HFFc6 (cell line): ENCODE measurements at regions not wholly inside any gene's neighbourhood (a gene's known extent, or its start where the extent isn't known, plus 50 kb on each side); places are given as distances from the start of the nearest gene placed in this dataset.

ENCODE experiments used
- DNase-seq: peaks from one replicate; pipeline ENCODE4 v3.0.0-alpha.2; 2018
- H3K27ac Mint-ChIP-seq: 2 replicates; pipeline ENCODE4 v1.8.0; 2020; ENCODE audit warnings: mild to moderate bottlenecking, mixed read lengths
- H3K27me3 Mint-ChIP-seq: 2 replicates; pipeline ENCODE4 v1.8.0; 2021; ENCODE audit warnings: mild to moderate bottlenecking, moderate library complexity, mixed read lengths; ENCODE audit not compliant: insufficient read depth
- H3K36me3 Mint-ChIP-seq: 2 replicates; pipeline ENCODE4 v1.8.0; 2021; ENCODE audit warnings: low read depth, mixed read lengths
- H3K4me1 Mint-ChIP-seq: 2 replicates; pipeline ENCODE4 v1.8.0; 2020; ENCODE audit warnings: low read depth, mixed read lengths
- H3K4me3 Mint-ChIP-seq: 2 replicates; pipeline ENCODE4 v1.8.0; 2020; ENCODE audit warnings: mild to moderate bottlenecking, moderate library complexity, mixed read lengths
- H3K9me3 Mint-ChIP-seq: 2 replicates; pipeline ENCODE4 v1.8.0; 2020; ENCODE audit warnings: mild to moderate bottlenecking, mixed read lengths
- CTCF ChIP-seq: fragments of 200-600 bp; sonication (generic); IDR thresholded peaks from 2 replicates; pipeline ENCODE4 v1.5.0; 2021; ENCODE audit warnings: antibody characterized with exemption, mild to moderate bottlenecking

- Mint-ChIP-seq H3K36me3 (no peaks in the 10 kb centered on the region), H3K4me1 (peaks cover 10% of the 10 kb centered on the region), H3K4me3 (no peak overlapping the region), H3K27me3 (peaks cover 1% of the 10 kb centered on the region; the same call in 1 of the 2 replicates), H3K9me3 (no peaks in the 10 kb centered on the region), H3K27ac (no peak overlapping the region)
- no peak for TF ChIP-seq CTCF
- no peak for DNase-seq
Measured at GRCh38 chr3:125654526-125654925, 59.2 kb upstream of the OSBPL11 start.

DNA sequence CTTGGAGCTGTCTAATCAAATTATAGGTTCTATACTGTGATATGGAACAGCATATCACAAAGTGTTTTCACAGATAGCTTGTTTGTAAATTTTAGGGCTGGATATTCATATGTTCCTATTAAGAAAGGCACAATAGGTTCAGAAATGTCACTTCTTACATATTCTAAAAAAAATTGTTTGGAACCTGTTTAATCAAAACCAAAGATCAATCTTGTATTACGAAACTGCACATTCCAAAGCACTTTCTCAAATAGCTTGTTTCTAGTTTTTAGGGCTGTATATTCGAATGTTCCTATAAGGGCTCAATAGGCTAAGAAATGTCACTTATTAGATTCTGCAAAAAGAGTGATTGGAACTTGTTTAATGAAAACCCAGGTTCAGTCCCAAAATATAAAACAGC is 67.4 kb upstream of the OSBPL11 start:
- Mint-ChIP-seq H3K4me1 (peaks cover 10% of the 10 kb centered on the region), H3K9me3 (no peaks in the 10 kb centered on the region), H3K27ac (no peak overlapping the region), H3K4me3 (no peak overlapping the region), H3K27me3 (no peaks in the 10 kb centered on the region), H3K36me3 (no peaks in the 10 kb centered on the region)
- no peak for TF ChIP-seq CTCF
- no peak for DNase-seq

GRCh38 chr3:125670352-125670751 is 75.1 kb upstream of the OSBPL11 start:
- Mint-ChIP-seq H3K27ac (no peak overlapping the region), H3K4me3 (no peak overlapping the region), H3K27me3 (peaks cover 4% of the 10 kb centered on the region; the same call in 1 of the 2 replicates), H3K9me3 (peaks cover 6% of the 10 kb centered on the region; the same call in 1 of the 2 replicates), H3K4me1 (no peaks in the 10 kb centered on the region), H3K36me3 (no peaks in the 10 kb centered on the region)
- DNase-seq: no peak
- no peak for TF ChIP-seq CTCF

GRCh38 chr3:125670945-125671344 is 75.6 kb upstream of the OSBPL11 start:
- no peak for TF ChIP-seq CTCF
- Mint-ChIP-seq H3K27me3 (peaks cover 4% of the 10 kb centered on the region; the same call in 1 of the 2 replicates), H3K4me1 (no peaks in the 10 kb centered on the region), H3K9me3 (peaks cover 6% of the 10 kb centered on the region; the same call in 1 of the 2 replicates), H3K36me3 (no peaks in the 10 kb centered on the region), H3K27ac (no peak overlapping the region), H3K4me3 (no peak overlapping the region)
- DNase-seq: no peak

DNA sequence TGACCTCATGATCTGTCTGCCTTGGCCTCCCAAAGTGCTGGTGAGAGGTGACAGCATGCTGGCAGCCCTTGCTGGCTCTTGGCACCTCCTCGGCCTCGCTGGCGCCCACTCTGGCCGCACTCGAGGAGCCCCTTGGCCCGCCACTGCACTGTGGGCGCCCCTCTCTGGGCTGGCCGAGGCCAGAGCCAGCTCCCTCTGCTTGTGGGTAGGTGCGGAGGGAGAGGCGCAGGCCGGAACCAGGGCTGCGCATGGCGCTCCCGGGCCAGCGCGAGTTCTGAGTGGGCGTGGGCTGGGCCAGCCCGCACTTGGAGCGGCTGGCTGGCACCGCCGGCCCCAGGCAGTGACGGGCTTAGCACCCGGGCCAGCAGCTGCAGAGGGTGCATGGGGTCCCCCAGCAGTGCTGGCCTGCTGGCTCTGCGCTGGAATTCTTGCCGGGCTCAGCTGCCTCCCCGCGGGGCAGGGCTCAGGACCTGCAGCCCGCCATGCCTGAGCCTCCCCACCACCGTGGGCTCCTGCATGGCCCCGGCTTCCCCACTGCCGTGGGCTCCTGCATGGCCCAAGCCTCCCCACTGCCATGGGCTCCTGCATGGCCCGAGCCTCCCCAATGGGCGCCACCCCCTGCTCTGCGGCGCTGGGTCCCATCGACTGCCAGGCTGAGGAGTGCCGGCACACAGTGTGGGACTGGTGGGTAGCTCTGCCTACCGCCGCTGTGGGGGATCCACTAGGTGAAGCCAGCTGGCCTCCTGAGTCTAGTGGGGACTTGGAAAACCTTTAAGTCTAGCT is 76.4 kb upstream of the OSBPL11 start:
- Mint-ChIP-seq H3K4me1 (no peaks in the 10 kb centered on the region), H3K27ac (no peak overlapping the region), H3K4me3 (no peak overlapping the region), H3K36me3 (no peaks in the 10 kb centered on the region), H3K9me3 (peaks cover 6% of the 10 kb centered on the region; the same call in 1 of the 2 replicates), H3K27me3 (peaks cover 4% of the 10 kb centered on the region; the same call in 1 of the 2 replicates)
- TF ChIP-seq CTCF: no peak
- no peak for DNase-seq
